Neural cell (in vitro differentiated cells): ENCODE measurements at regions not wholly inside any gene's neighbourhood (a gene's known extent, or its start where the extent isn't known, plus 50 kb on each side); places are given as distances from the start of the nearest gene placed in this dataset.

Experiments
- H2AFZ ChIP-seq: fragments of 200-600, 300-800 bp; sonication (generic), shearing (Covaris generic); 2 replicates; pipeline ENCODE4 v1.6.0; 2014; ENCODE audit warnings: low read depth, mild to moderate bottlenecking, antibody characterized with exemption, low read length, moderate library complexity
- H3F3A ChIP-seq: fragments of 200-600 bp; shearing (Covaris generic); 2 replicates; pipeline ENCODE4 v1.6.1; 2016; ENCODE audit warnings: mild to moderate bottlenecking, moderate library complexity, mixed read lengths, antibody characterized with exemption, low read length; ENCODE audit not compliant: insufficient read depth, poor library complexity, severe bottlenecking
- H3K27ac ChIP-seq: fragments of 200-600, 300-800 bp; sonication (generic), shearing (Covaris generic); 2 replicates; pipeline ENCODE4 v1.5.1; 2014; ENCODE audit warnings: mild to moderate bottlenecking, low read length, moderate library complexity
- H3K27me3 ChIP-seq: fragments of 300-800, 200-600 bp; sonication (generic), shearing (Covaris generic); 2 replicates; pipeline ENCODE4 v1.6.0; 2014; ENCODE audit warnings: mild to moderate bottlenecking, low read depth, low read length, moderate library complexity; ENCODE audit not compliant: insufficient read depth
- H3K36me3 ChIP-seq: fragments of 300-800, 200-600 bp; sonication (generic), shearing (Covaris generic); 2 replicates; pipeline ENCODE4 v1.5.1; 2014; ENCODE audit warnings: mild to moderate bottlenecking, antibody characterized with exemption, low read length, moderate library complexity; ENCODE audit not compliant: insufficient read depth
- H3K4me2 ChIP-seq: fragments of 300-800, 200-600 bp; sonication (generic), shearing (Covaris generic); 2 replicates; pipeline ENCODE4 v1.6.0; 2014; ENCODE audit warnings: mild to moderate bottlenecking, low read length
- H3K4me3 ChIP-seq: fragments of 300-800, 200-600 bp; sonication (generic), shearing (Covaris generic); 2 replicates; pipeline ENCODE4 v1.5.1; 2014; ENCODE audit warnings: mild to moderate bottlenecking, low read length, moderate library complexity
- H3K79me2 ChIP-seq: fragments of 200-600 bp; shearing (Covaris generic); replicated peaks from 2 replicates; pipeline ENCODE4 v1.6.0; 2014; ENCODE audit warnings: mild to moderate bottlenecking, low read length, moderate library complexity; ENCODE audit not compliant: insufficient read depth
- H3K9ac ChIP-seq: fragments of 300-800, 200-600 bp; sonication (generic), shearing (Covaris generic); 2 replicates; pipeline ENCODE4 v1.6.1; 2016; ENCODE audit warnings: mild to moderate bottlenecking, low read length, mixed read lengths
- H3K9me2 ChIP-seq: fragments of 200-600 bp; shearing (Covaris generic); 2 replicates; pipeline ENCODE4 v1.6.1; 2016; ENCODE audit warnings: mild to moderate bottlenecking, low read length, mixed read lengths; ENCODE audit not compliant: insufficient read depth
- H3K9me3 ChIP-seq: fragments of 200-600, 300-800 bp; sonication (generic), shearing (Covaris generic); 2 replicates; pipeline ENCODE4 v1.6.1; 2016; ENCODE audit warnings: mild to moderate bottlenecking, mixed run types, low read length, moderate library complexity, mixed read lengths
- H4K20me1 ChIP-seq: fragments of 200-600 bp; shearing (Covaris generic); 2 replicates; pipeline ENCODE4 v1.6.1; 2016; ENCODE audit warnings: mild to moderate bottlenecking, mixed run types; ENCODE audit not compliant: insufficient read depth
- CTCF ChIP-seq: fragments of 450-650 bp; IDR thresholded peaks from 2 replicates; pipeline ENCODE4 v1.5.1; 2014; ENCODE audit warnings: antibody characterized with exemption, mild to moderate bottlenecking, moderate library complexity; ENCODE audit not compliant: poor library complexity, severe bottlenecking
- EP300 ChIP-seq: fragments of 450-650 bp; conservative IDR thresholded peaks from 2 replicates; pipeline ENCODE4 v1.6.1; 2014; ENCODE audit warnings: antibody characterized with exemption, mild to moderate bottlenecking, moderate library complexity; ENCODE audit not compliant: poor library complexity, severe bottlenecking
- EZH2 ChIP-seq: fragments of 200-600, 300-800 bp; shearing (Covaris generic), sonication (generic); IDR thresholded peaks from 2 replicates; pipeline ENCODE4 v1.6.1; 2014; ENCODE audit warnings: antibody characterized with exemption, low read length, borderline replicate concordance, mild to moderate bottlenecking; ENCODE audit not compliant: insufficient read depth, poor library complexity, severe bottlenecking
- RAD21 ChIP-seq: fragments of 450-650 bp; conservative IDR thresholded peaks from 2 replicates; pipeline ENCODE4 v1.6.1; 2014; ENCODE audit warnings: antibody characterized with exemption, mild to moderate bottlenecking, moderate library complexity
- REST ChIP-seq: IDR thresholded peaks from 2 replicates; pipeline ENCODE4 v1.6.1; 2012; ENCODE audit warnings: borderline replicate concordance
- SMC3 ChIP-seq: fragments of 450-650 bp; conservative IDR thresholded peaks from 2 replicates; pipeline ENCODE4 v1.6.1; 2014; ENCODE audit warnings: antibody characterized with exemption, mild to moderate bottlenecking, moderate library complexity; ENCODE audit not compliant: poor library complexity
- TAF1 ChIP-seq: IDR thresholded peaks from 2 replicates; pipeline ENCODE4 v1.6.1; 2012; ENCODE audit warnings: low read depth

- H3K36me3 ChIP-seq: no peaks in the 10 kb centered on the region
- no peaks in the 10 kb centered on the region for H3K9me3 ChIP-seq
- no peaks in the 10 kb centered on the region for H3K27me3 ChIP-seq
- no peak for TF ChIP-seq RAD21
- TF ChIP-seq EP300: no peak
- no peak for TF ChIP-seq CTCF
- no peak for TF ChIP-seq TAF1
- no peak for TF ChIP-seq SMC3
- TF ChIP-seq REST: no peak
- no peak overlapping the region for H3K27ac ChIP-seq
- H3K4me3 ChIP-seq: no peak overlapping the region
- H3K79me2 ChIP-seq: no peaks in the 10 kb centered on the region
- no peaks in the 10 kb centered on the region for H3F3A ChIP-seq
- H2AFZ ChIP-seq: no peak overlapping the region
- H3K9ac ChIP-seq: no peak overlapping the region
- H3K9me2 ChIP-seq: no peaks in the 10 kb centered on the region
- H3K4me2 ChIP-seq: no peak overlapping the region
- no peaks in the 10 kb centered on the region for H4K20me1 ChIP-seq
Measured at GRCh38 chr7:69360913-69361312, 237.4 kb upstream of the AUTS2 start.

GRCh38 chr7:69363136-69363535, 235.1 kb upstream of the AUTS2 start:
- H3K9me3 ChIP-seq: no peaks in the 10 kb centered on the region
- no peaks in the 10 kb centered on the region for H3F3A ChIP-seq
- no peak for TF ChIP-seq REST
- TF ChIP-seq EP300: no peak
- no peak for TF ChIP-seq EZH2
- no peak for TF ChIP-seq RAD21
- no peak for TF ChIP-seq CTCF
- no peak for TF ChIP-seq SMC3
- TF ChIP-seq TAF1: no peak
- no peak overlapping the region for H2AFZ ChIP-seq
- H3K79me2 ChIP-seq: no peaks in the 10 kb centered on the region
- no peak overlapping the region for H3K9ac ChIP-seq
- no peak overlapping the region for H3K27ac ChIP-seq
- H3K4me3 ChIP-seq: no peak overlapping the region
- H3K27me3 ChIP-seq: no peaks in the 10 kb centered on the region
- no peaks in the 10 kb centered on the region for H3K9me2 ChIP-seq
- H3K36me3 ChIP-seq: no peaks in the 10 kb centered on the region
- H4K20me1 ChIP-seq: no peaks in the 10 kb centered on the region
- no peak overlapping the region for H3K4me2 ChIP-seq
